ENCODE measurements at regions not wholly inside any gene's neighbourhood (a gene's known extent, or its start where the extent isn't known, plus 50 kb on each side); places are given as distances from the start of the nearest gene placed in this dataset.
A peak's percentile ranks its signal among the peaks of the same experiment; 100 is the strongest.

GRCh38 chr4:18397681-18398390 lies 376.3 kb upstream of the LCORL start:
- no peak overlapping the region for H3K4me3 ChIP-seq (ENCODE audit: low read depth, low read length)
- no peak for DNase-seq (ENCODE audit: low read depth)
- TF ChIP-seq CTCF (conservative IDR thresholded peaks at IDR 0.05; ENCODE audit: low read depth, low read length) = no peak

GRCh38 chr4:18394656-18395055 lies 373.1 kb upstream of the LCORL start:
- H3K4me3 ChIP-seq (ENCODE audit: low read depth, low read length) = no peak overlapping the region
- no peak for TF ChIP-seq CTCF (conservative IDR thresholded peaks at IDR 0.05; ENCODE audit: low read depth, low read length)
- DNase-seq (ENCODE audit: low read depth) = no peak

DNA sequence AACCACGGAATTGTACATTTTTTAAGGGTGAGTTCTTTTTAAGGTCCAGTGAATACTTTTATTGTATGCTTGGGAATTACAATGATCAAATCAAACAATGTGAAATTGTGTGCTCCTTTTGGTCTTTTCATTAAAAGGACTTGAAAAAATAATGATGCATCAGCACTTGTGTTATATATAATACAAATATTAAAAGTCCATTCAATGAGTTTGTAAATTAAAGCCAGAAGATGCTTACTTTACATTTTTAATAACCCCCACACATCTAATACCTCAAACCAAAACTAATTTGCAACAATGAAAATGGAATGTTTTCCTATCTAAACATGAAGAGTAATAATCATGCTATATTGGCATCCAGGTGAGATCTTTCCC lies 369.8 kb upstream of the LCORL start:
- H3K4me3 ChIP-seq (ENCODE audit: low read depth, low read length) = no peak overlapping the region
- no peak for TF ChIP-seq CTCF (conservative IDR thresholded peaks at IDR 0.05; ENCODE audit: low read depth, low read length)
- no peak for DNase-seq (ENCODE audit: low read depth)

DNA sequence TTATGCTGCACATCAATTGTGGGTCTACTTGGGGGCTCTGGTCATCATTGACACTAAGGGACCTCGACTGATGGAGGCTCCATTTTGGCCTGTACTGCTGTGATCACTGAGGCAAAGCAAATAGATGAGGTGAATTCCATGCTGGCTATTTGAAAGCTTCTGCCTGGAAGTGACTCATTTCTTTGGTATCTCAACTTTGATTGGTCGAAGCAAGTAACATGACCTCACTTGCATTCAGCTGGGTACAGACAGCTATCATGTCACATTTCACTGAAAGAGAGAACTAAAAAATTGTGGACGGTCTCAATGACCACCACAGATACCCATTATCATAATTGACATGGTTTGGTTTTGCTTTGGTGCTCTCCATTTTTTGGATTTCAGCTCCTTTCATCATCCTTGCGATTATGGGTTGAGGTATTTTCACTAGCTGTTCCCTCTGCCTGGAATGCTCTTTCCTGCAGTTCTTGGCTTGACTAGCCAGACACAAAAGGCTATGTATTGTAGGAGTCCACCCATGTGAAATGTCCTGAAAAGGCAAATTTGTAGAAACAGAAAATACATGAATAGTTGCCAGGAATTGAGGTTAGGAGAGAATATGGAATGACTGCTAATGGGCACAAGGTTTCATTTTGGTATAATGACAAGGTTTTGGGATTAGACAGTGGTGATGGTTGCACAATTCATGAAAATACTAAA lies 369.2 kb upstream of the LCORL start:
- H3K4me3 ChIP-seq (ENCODE audit: low read depth, low read length) = no peak overlapping the region
- peak; percentile 79 for DNase-seq (ENCODE audit: low read depth)
- no peak for TF ChIP-seq CTCF (conservative IDR thresholded peaks at IDR 0.05; ENCODE audit: low read depth, low read length)

GRCh38 chr4:18389115-18389514 lies 367.6 kb upstream of the LCORL start:
- no peak for DNase-seq (ENCODE audit: low read depth)
- no peak overlapping the region for H3K4me3 ChIP-seq (ENCODE audit: low read depth, low read length)
- TF ChIP-seq CTCF (conservative IDR thresholded peaks at IDR 0.05; ENCODE audit: low read depth, low read length) = no peak

GRCh38 chr4:18388039-18388438 lies 366.5 kb upstream of the LCORL start:
- DNase-seq (ENCODE audit: low read depth) = peak; percentile 31
- H3K4me3 ChIP-seq (ENCODE audit: low read depth, low read length) = no peak overlapping the region
- TF ChIP-seq CTCF (conservative IDR thresholded peaks at IDR 0.05; ENCODE audit: low read depth, low read length) = no peak

GRCh38 chr4:18381186-18381585 lies 359.6 kb upstream of the LCORL start:
- DNase-seq (ENCODE audit: low read depth) = no peak
- TF ChIP-seq CTCF (conservative IDR thresholded peaks at IDR 0.05; ENCODE audit: low read depth, low read length) = no peak
- H3K4me3 ChIP-seq (ENCODE audit: low read depth, low read length) = no peak overlapping the region
